Keratinocyte (primary cell): ENCODE measurements at regions not wholly inside any gene's neighbourhood (a gene's known extent, or its start where the extent isn't known, plus 50 kb on each side); places are given as distances from the start of the nearest gene placed in this dataset.

Source experiments
- DNase-seq: peaks from one replicate; pipeline ENCODE4 v3.0.0-alpha.2; 2011; ENCODE audit warnings: low read depth, missing footprints, low spot score
- FAIRE-seq: peaks from 2 replicates; lab custom pipeline; 2011; peaks lifted over from hg19 to GRCh38; lab: Jason Lieb, UNC
- H2AFZ ChIP-seq: 2 replicates; pipeline ENCODE4 v1.6.0; 2012; ENCODE audit warnings: low read length, control low read depth, inconsistent platforms; ENCODE audit not compliant: control insufficient read depth
- H3K27ac ChIP-seq: 2 replicates; pipeline ENCODE4 v1.5.1; 2011; ENCODE audit warnings: low read length; ENCODE audit not compliant: control insufficient read depth, insufficient read depth
- H3K27me3 ChIP-seq: 3 replicates; pipeline ENCODE4 v1.6.0; 2011; ENCODE audit warnings: low read length; ENCODE audit not compliant: control insufficient read depth, insufficient read depth; ENCODE audit errors: extremely low read depth
- H3K36me3 ChIP-seq, 2 experiments: 2 replicates in 1 of 2; 3 replicates in 1 of 2; pipeline ENCODE4 v1.5.1; 2011; ENCODE audit warnings: low read length in 2 of 2, mild to moderate bottlenecking in 1 of 2; ENCODE audit not compliant: control insufficient read depth in 2 of 2, insufficient read depth in 2 of 2; ENCODE audit errors: extremely low read depth in 1 of 2
- H3K4me1 ChIP-seq: 3 replicates; pipeline ENCODE4 v1.5.1; 2011; ENCODE audit warnings: low read length; ENCODE audit not compliant: control insufficient read depth, insufficient read depth; ENCODE audit errors: extremely low read depth
- H3K4me2 ChIP-seq: 3 replicates; pipeline ENCODE4 v1.6.0; 2011; ENCODE audit warnings: low read depth, low read length; ENCODE audit not compliant: control insufficient read depth, insufficient read depth; ENCODE audit errors: extremely low read depth
- H3K4me3 ChIP-seq, 3 experiments: fragments of 200-600 bp in 1 of 3; sonication (generic) in 1 of 3; 2 replicates in 2 of 3; 3 replicates in 1 of 3; pipeline ENCODE4 v1.5.1; 2011 to 2016; ENCODE audit warnings: low read length in 3 of 3, mild to moderate bottlenecking in 3 of 3, control low read depth in 2 of 3, inconsistent platforms in 1 of 3, low read depth in 1 of 3, mixed read lengths in 1 of 3, mixed run types in 1 of 3, moderate library complexity in 1 of 3; ENCODE audit not compliant: control insufficient read depth in 2 of 3, insufficient read depth in 2 of 3; ENCODE audit errors: extremely low read depth in 1 of 3
- H3K79me2 ChIP-seq: 2 replicates; pipeline ENCODE4 v1.6.0; 2012; ENCODE audit warnings: low read length; ENCODE audit not compliant: control insufficient read depth, insufficient read depth
- H3K9ac ChIP-seq: 3 replicates; pipeline ENCODE4 v1.6.0; 2011; ENCODE audit warnings: low read length; ENCODE audit not compliant: control insufficient read depth, insufficient read depth; ENCODE audit errors: extremely low read depth
- H3K9me1 ChIP-seq: 3 replicates; pipeline ENCODE4 v1.6.0; 2011; ENCODE audit warnings: low read length; ENCODE audit not compliant: control insufficient read depth, insufficient read depth; ENCODE audit errors: extremely low read depth
- H3K9me3 ChIP-seq: 2 replicates; pipeline ENCODE4 v1.5.1; 2012; ENCODE audit warnings: low read depth, low read length; ENCODE audit not compliant: control insufficient read depth
- H4K20me1 ChIP-seq: 3 replicates; pipeline ENCODE4 v1.6.0; 2011; ENCODE audit warnings: low read length; ENCODE audit not compliant: control insufficient read depth, insufficient read depth; ENCODE audit errors: extremely low read depth
- EZH2 ChIP-seq: IDR thresholded peaks from one replicate; pipeline ENCODE4 v1.6.1; 2012; ENCODE audit warnings: inconsistent platforms, mild to moderate bottlenecking, low read length, moderate library complexity
- dilution Hi-C: fragments of 300-500 bp; cut with MboI; formaldehyde crosslinking; loops from one replicate; pipeline ENCODE4 v1.7.0; 2020; ENCODE audit warnings: low sequenced_read_pairs; ENCODE audit not compliant: extremely low pct_ligation_motif_present
- TF ChIP-seq, protein P1 (sequence below), 3 experiments: IDR thresholded peaks in 1 of 3; conservative IDR thresholded peaks in 1 of 3; optimal IDR thresholded peaks in 1 of 3; 2 replicates in 2 of 3; 3 replicates in 1 of 3; pipeline versions ENCODE3 to v1.5.1; 2011; ENCODE audit warnings: low read length in 3 of 3, mild to moderate bottlenecking in 3 of 3, moderate library complexity in 2 of 3, control low read depth in 1 of 3, inconsistent platforms in 1 of 3; ENCODE audit not compliant: insufficient read depth in 2 of 3; ENCODE audit errors: extremely low read depth in 1 of 3

DNA sequence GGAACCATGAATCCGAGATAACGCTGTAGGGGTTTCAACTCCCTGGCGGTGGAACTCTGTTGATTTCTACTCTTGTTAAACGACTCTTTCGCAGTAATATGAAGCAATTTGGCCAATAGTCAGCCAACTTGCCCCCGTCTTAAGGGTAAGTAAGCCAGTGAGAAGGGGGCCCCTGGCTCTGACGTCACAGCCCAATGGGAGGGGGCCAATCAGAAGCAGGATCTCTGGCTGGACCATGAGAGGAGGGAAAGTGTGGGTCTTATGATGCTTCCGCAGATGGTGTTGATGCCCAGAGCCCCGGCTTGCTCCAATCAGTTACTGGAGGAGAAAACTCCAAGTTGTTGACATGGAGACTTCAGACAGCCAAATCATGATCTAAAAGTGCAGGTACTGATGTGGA lies 242.4 kb downstream of the BMP7 start:
- no peak overlapping the region for H3K4me2 ChIP-seq
- H4K20me1 ChIP-seq: no peaks in the 10 kb centered on the region
- H3K36me3 ChIP-seq: no peaks in the 10 kb centered on the region
- FAIRE-seq (no peak), DNase-seq (no peak)
- H3K27ac ChIP-seq: no peak overlapping the region
- peaks cover 11% of the 10 kb centered on the region for H3K27me3 ChIP-seq
- no peaks in the 10 kb centered on the region for H3K9me1 ChIP-seq
- H3K4me3 ChIP-seq: no peak overlapping the region
- H3K9ac ChIP-seq: no peak overlapping the region
- no peaks in the 10 kb centered on the region for H3K9me3 ChIP-seq
- dilution Hi-C loops: no loop called here
- TF ChIP-seq, protein P1, sequence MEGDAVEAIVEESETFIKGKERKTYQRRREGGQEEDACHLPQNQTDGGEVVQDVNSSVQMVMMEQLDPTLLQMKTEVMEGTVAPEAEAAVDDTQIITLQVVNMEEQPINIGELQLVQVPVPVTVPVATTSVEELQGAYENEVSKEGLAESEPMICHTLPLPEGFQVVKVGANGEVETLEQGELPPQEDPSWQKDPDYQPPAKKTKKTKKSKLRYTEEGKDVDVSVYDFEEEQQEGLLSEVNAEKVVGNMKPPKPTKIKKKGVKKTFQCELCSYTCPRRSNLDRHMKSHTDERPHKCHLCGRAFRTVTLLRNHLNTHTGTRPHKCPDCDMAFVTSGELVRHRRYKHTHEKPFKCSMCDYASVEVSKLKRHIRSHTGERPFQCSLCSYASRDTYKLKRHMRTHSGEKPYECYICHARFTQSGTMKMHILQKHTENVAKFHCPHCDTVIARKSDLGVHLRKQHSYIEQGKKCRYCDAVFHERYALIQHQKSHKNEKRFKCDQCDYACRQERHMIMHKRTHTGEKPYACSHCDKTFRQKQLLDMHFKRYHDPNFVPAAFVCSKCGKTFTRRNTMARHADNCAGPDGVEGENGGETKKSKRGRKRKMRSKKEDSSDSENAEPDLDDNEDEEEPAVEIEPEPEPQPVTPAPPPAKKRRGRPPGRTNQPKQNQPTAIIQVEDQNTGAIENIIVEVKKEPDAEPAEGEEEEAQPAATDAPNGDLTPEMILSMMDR (optimal IDR thresholded peaks at IDR 0.05 in 1 of 3, IDR thresholded peaks at IDR 0.05 in 1 of 3, conservative IDR thresholded peaks at IDR 0.05 in 1 of 3; ENCODE audit: extremely low read depth in 1 of 3, insufficient read depth in 2 of 3, low read length in 3 of 3): no peak
- no peak for TF ChIP-seq EZH2
- H3K4me1 ChIP-seq: no peaks in the 10 kb centered on the region
- H2AFZ ChIP-seq: no peak overlapping the region
- H3K79me2 ChIP-seq: no peaks in the 10 kb centered on the region

DNA sequence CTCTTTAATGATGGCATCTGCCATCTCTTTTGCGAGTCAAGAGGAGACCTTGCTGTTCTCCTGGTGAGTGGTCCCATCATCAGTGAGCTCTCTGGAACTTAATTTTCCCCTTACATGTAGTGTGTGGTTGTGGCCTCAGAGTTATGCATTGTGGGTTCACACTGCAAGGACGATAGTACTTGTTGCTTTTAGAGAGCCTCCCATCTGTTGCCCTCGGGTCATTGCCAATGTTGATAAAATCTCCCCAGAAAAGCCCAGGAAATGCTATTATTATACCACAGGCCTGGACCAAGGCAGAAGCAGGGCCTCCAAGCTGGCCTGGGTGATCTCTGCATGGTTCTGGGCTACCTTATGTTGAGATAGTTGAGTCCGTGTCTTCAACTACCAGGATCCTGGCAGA lies 241.6 kb downstream of the BMP7 start:
- Histone ChIP-seq H3K9me1 (no peaks in the 10 kb centered on the region), H3K27me3 (peaks cover 11% of the 10 kb centered on the region), H3K9ac (no peak overlapping the region), H3K4me1 (no peaks in the 10 kb centered on the region), H3K4me3 (no peak overlapping the region), H3K36me3 (no peaks in the 10 kb centered on the region), H3K9me3 (no peaks in the 10 kb centered on the region), H3K79me2 (no peaks in the 10 kb centered on the region), H3K4me2 (no peak overlapping the region), H3K27ac (no peak overlapping the region), H4K20me1 (no peaks in the 10 kb centered on the region), H2AFZ (no peak overlapping the region)
- FAIRE-seq: no peak
- TF ChIP-seq, protein P1 (optimal IDR thresholded peaks at IDR 0.05 in 1 of 3, IDR thresholded peaks at IDR 0.05 in 1 of 3, conservative IDR thresholded peaks at IDR 0.05 in 1 of 3; ENCODE audit: extremely low read depth in 1 of 3, insufficient read depth in 2 of 3, low read length in 3 of 3): no peak
- TF ChIP-seq EZH2: no peak
- DNase-seq: no peak
- dilution Hi-C loops: no loop called here
